ENCODE measurements at regions not wholly inside any gene's neighbourhood (a gene's known extent, or its start where the extent isn't known, plus 50 kb on each side); places are given as distances from the start of the nearest gene placed in this dataset.

DNA sequence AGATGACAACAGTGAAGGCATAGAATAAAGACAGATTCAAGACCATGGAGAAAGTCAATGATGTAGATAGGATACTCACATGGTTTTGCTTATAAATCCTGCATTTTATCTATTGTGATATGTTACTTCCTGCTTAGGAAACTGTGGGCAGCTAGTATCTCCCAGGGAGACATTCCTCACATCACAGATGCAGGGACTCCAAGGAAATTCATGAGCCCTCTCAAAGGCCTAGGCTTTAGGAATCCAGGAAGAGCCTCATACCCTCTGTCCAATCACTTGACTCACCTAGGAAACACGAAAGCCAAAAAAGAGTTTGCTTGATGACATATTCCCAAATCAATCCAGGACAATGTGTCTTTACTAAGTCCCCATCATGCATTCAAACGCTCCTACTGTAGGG, 247.8 kb upstream of the KLHL29 start:
- TF ChIP-seq, protein P1, sequence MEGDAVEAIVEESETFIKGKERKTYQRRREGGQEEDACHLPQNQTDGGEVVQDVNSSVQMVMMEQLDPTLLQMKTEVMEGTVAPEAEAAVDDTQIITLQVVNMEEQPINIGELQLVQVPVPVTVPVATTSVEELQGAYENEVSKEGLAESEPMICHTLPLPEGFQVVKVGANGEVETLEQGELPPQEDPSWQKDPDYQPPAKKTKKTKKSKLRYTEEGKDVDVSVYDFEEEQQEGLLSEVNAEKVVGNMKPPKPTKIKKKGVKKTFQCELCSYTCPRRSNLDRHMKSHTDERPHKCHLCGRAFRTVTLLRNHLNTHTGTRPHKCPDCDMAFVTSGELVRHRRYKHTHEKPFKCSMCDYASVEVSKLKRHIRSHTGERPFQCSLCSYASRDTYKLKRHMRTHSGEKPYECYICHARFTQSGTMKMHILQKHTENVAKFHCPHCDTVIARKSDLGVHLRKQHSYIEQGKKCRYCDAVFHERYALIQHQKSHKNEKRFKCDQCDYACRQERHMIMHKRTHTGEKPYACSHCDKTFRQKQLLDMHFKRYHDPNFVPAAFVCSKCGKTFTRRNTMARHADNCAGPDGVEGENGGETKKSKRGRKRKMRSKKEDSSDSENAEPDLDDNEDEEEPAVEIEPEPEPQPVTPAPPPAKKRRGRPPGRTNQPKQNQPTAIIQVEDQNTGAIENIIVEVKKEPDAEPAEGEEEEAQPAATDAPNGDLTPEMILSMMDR (conservative IDR thresholded peaks at IDR 0.05 in 1 of 2, IDR thresholded peaks at IDR 0.05 in 1 of 2; ENCODE audit: low read depth in 1 of 2, low read length in 2 of 2), result no peak
- TF ChIP-seq EZH2 (IDR thresholded peaks at IDR 0.05; ENCODE audit: low read length, missing control alignments), result no peak
